ENCODE measurements at regions not wholly inside any gene's neighbourhood (a gene's known extent, or its start where the extent isn't known, plus 50 kb on each side); places are given as distances from the start of the nearest gene placed in this dataset.

GRCh38 chr5:108696951-108697715 is 50.6 kb upstream of the FER start:
- no peak for TF ChIP-seq POLR2A (IDR thresholded peaks at IDR 0.05)
- TF ChIP-seq CTCF (IDR thresholded peaks at IDR 0.05), result no peak
- intact Hi-C loops (cut with DNase I), result no loop called here
- Histone ChIP-seq H3K9me3 (replicated peaks in 1 of 3) (no peaks in the 10 kb centered on the region), H3K4me3 (no peak overlapping the region), H3K4me1 (replicated peaks in 1 of 2) (no peaks in the 10 kb centered on the region), H3K36me3 (replicated peaks in 1 of 2) (no peaks in the 10 kb centered on the region), H3K27ac (no peak overlapping the region), H3K27me3 (no peaks in the 10 kb centered on the region)
- 87 to 96% (median 92%) methylated on average over 2 of the region's 2 CpGs for WGBS, 4 donors
- no peak for DNase-seq

GRCh38 chr5:108696407-108696806 is 51.3 kb upstream of the FER start:
- no peaks in the 10 kb centered on the region for H3K9me3 ChIP-seq (replicated peaks in 1 of 3)
- H3K36me3 ChIP-seq (replicated peaks in 1 of 2), result no peaks in the 10 kb centered on the region
- DNase-seq, result no peak
- TF ChIP-seq POLR2A (IDR thresholded peaks at IDR 0.05) (no peak), CTCF (IDR thresholded peaks at IDR 0.05) (no peak)
- WGBS, 4 donors, result 54 to 57% (median 56%) methylated on average over 5 of the region's 5 CpGs
- no peaks in the 10 kb centered on the region for H3K4me1 ChIP-seq (replicated peaks in 1 of 2)
- H3K27ac ChIP-seq, result no peak overlapping the region
- H3K27me3 ChIP-seq, result no peaks in the 10 kb centered on the region
- H3K4me3 ChIP-seq, result no peak overlapping the region
- intact Hi-C loops (cut with DNase I), result no loop called here

GRCh38 chr5:108688485-108688884 is 59.2 kb upstream of the FER start:
- H3K27ac ChIP-seq, result no peak overlapping the region

GRCh38 chr5:108687595-108688200 is 60.0 kb upstream of the FER start:
- no peak overlapping the region for H3K4me3 ChIP-seq
- peak overlapping the region in 1 of 5 donors; percentile 6 for H3K27ac ChIP-seq
- peak in 1 of 7 donors; percentile 7 for DNase-seq
- no peaks in the 10 kb centered on the region for H3K36me3 ChIP-seq (replicated peaks in 1 of 2)
- H3K27me3 ChIP-seq, result no peaks in the 10 kb centered on the region
- WGBS, 4 donors, result 55 to 75% (median 70%) methylated on average over 2 of the region's 2 CpGs
- H3K4me1 ChIP-seq (replicated peaks in 1 of 2), result no peaks in the 10 kb centered on the region
- no peaks in the 10 kb centered on the region for H3K9me3 ChIP-seq (replicated peaks in 1 of 3)
- intact Hi-C loops (cut with DNase I), result no loop called here
- TF ChIP-seq POLR2A (IDR thresholded peaks at IDR 0.05), result no peak
- no peak for TF ChIP-seq CTCF (IDR thresholded peaks at IDR 0.05)

More at GRCh38 chr5:108688485-108688884, 59.2 kb upstream of the FER start:
- Histone ChIP-seq H3K36me3 (replicated peaks in 1 of 2) (no peaks in the 10 kb centered on the region), H3K9me3 (replicated peaks in 1 of 3) (no peaks in the 10 kb centered on the region), H3K27me3 (no peaks in the 10 kb centered on the region), H3K4me3 (no peak overlapping the region), H3K4me1 (replicated peaks in 1 of 2) (no peaks in the 10 kb centered on the region)
- no peak for DNase-seq
- intact Hi-C loops (cut with DNase I), result no loop called here
- TF ChIP-seq POLR2A (IDR thresholded peaks at IDR 0.05) (no peak), CTCF (IDR thresholded peaks at IDR 0.05) (no peak)
